HG03039 (cell line): ENCODE measurements at regions not wholly inside any gene's neighbourhood (a gene's known extent, or its start where the extent isn't known, plus 50 kb on each side); places are given as distances from the start of the nearest gene placed in this dataset.
"Not testable (repeated sequence)": the region's sequence is repeated elsewhere in the genome, so short reads cannot be mapped to it uniquely, and the experiment has no call there.

ENCODE experiments used
- ATAC-seq: cut with Tn5 transposase; IDR thresholded peaks from one replicate; pipeline ENCODE4 v1.9.1; 2021; ENCODE audit warnings: mild to moderate bottlenecking, moderate library complexity; ENCODE audit not compliant: unreplicated experiment

- ATAC-seq, result no peak
Observed at GRCh38 chr4:106604319-106605051, 235.9 kb upstream of the GIMD1 start.

GRCh38 chr4:106603471-106603870 lies 234.9 kb upstream of the GIMD1 start:
- no peak for ATAC-seq

- no peak for ATAC-seq
Observed at GRCh38 chr4:106602711-106603110, 234.1 kb upstream of the GIMD1 start.

GRCh38 chr4:106601519-106601918 lies 232.9 kb upstream of the GIMD1 start:
- no peak for ATAC-seq

- ATAC-seq, result no peak
Observed at GRCh38 chr4:106595906-106596305, 227.3 kb upstream of the GIMD1 start.

- ATAC-seq, result no peak
Observed at GRCh38 chr4:106594291-106594952, 225.8 kb upstream of the GIMD1 start.

GRCh38 chr4:106588891-106589290 lies 220.3 kb upstream of the GIMD1 start:
- no peak for ATAC-seq

- ATAC-seq, result no peak
Observed at GRCh38 chr4:106587558-106587957, 219.0 kb upstream of the GIMD1 start.

- no peak for ATAC-seq
Observed at GRCh38 chr4:106585915-106586349, 217.4 kb upstream of the GIMD1 start.

GRCh38 chr4:106584337-106584989 lies 215.9 kb upstream of the GIMD1 start:
- no peak for ATAC-seq

- ATAC-seq, result no peak
Observed at GRCh38 chr4:106583567-106583966, 215.0 kb upstream of the GIMD1 start.

- no peak for ATAC-seq
Observed at GRCh38 chr4:106583108-106583507, 214.5 kb upstream of the GIMD1 start.

GRCh38 chr4:106582103-106582502 lies 213.5 kb upstream of the GIMD1 start:
- ATAC-seq, result no peak

GRCh38 chr4:106579236-106579635 lies 210.7 kb upstream of the GIMD1 start:
- ATAC-seq, result no peak

GRCh38 chr4:106569146-106570031 lies 200.8 kb upstream of the GIMD1 start:
- no peak for ATAC-seq

- ATAC-seq, result no peak
Observed at GRCh38 chr4:106565727-106566126, 197.1 kb upstream of the GIMD1 start.

- ATAC-seq, result not testable (repeated sequence)
Observed at GRCh38 chr4:106563637-106564036, 195.1 kb upstream of the GIMD1 start.

- no peak for ATAC-seq
Observed at GRCh38 chr4:106551724-106552123, 183.1 kb upstream of the GIMD1 start.

- no peak for ATAC-seq
Observed at GRCh38 chr4:106548446-106549044, 180.0 kb upstream of the GIMD1 start.

- ATAC-seq, result no peak
Observed at GRCh38 chr4:106546370-106546769, 177.8 kb upstream of the GIMD1 start.

GRCh38 chr4:106542609-106543008 lies 174.0 kb upstream of the GIMD1 start:
- ATAC-seq, result not testable (repeated sequence)
